ENCODE measurements at regions not wholly inside any gene's neighbourhood (a gene's known extent, or its start where the extent isn't known, plus 50 kb on each side); places are given as distances from the start of the nearest gene placed in this dataset.

DNA sequence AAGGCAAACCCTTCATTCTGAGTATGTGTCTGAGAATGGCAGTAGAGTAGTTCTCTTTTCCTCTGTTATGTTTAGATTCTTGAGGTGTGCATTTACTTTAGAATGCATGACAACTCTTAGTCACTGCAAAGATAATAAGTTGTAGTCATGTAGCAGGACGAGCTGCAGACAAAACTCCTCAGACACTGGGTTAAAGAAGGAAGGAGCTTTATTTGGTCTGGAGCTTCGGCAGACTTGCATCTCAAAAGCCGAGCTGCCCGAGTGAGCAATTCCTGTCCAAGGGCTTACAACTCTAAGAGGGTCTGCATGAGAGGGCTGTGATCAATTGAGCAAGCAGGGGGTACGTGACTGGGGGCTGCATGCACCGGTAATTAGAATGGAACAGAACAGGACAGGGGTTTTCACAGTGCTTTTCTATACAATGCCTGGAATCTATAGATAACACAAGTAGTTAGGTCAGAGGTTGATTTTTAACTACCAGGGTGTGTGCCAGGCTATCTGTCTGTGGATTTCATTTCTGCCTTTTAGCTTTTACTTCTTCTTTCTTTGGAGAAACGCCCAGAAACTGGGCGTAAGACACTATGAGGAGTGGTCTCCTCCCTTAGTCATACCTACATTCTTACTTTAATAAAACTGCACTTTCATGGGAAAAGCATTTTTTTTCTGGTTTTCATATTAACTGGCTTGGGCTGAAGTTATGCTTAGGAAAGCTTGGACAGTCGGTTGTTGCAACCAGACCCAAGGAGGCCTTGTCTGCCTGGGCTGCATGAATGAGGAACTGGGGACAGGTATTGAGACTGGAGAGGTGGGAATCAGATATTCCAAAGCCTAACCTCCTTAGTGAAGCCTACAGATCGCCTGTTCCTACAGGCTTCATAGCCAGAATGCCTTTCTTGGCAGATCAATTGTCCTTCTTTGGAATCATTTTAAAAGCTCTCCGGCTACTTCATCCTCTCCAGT, 115.1 kb downstream of the RHOU start:
- DNase-seq: no peak

DNA sequence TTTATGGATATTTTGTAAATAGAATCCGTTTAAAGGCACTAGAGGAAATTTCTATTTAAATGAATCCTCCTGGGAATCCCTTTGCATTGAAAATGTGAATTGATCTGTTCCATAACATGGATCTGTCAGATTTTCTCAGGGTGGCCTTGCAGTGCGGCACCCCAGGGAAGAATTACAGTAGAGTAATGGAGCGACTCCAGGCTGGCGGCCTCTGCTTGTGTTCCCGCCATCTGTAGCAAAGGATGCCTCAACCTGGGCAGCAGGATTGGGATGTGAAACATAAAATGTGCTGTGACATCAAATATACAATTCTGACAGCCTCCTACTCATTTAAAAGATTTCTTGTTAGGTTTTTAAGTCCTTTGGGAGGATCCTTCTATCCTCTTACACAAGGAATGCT, 115.9 kb downstream of the RHOU start:
- no peak for DNase-seq

GRCh38 chr1:228851618-228852017, 116.3 kb downstream of the RHOU start:
- DNase-seq: no peak

- no peak for DNase-seq
Observed at GRCh38 chr1:228852024-228852423, 116.7 kb downstream of the RHOU start.

DNA sequence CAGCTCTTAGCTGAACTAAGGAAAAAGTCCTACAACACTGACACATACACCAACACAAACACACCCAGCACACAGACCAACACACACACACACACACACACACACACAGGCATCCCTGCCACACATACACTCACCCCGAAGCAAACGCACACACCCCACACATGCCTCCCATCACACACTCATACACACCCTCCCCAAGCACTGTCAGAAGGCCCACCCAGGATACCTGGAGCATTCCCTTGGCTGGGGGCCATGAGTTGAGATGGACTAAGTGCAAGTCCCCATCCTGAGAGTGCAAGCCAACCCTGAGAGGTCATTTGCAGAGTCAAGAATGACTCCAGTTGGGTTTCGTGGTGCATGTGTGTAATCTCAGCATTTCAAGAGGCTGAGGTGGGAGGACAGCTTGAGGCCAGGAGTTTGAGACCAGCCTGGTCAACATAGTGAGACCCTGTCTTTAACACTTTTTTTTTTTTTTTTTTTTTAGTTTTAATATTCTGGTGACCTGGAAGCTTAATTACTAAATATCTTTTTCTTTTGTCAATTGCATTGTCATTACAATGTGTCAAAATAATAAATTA, 117.3 kb downstream of the RHOU start:
- no peak for DNase-seq

DNA sequence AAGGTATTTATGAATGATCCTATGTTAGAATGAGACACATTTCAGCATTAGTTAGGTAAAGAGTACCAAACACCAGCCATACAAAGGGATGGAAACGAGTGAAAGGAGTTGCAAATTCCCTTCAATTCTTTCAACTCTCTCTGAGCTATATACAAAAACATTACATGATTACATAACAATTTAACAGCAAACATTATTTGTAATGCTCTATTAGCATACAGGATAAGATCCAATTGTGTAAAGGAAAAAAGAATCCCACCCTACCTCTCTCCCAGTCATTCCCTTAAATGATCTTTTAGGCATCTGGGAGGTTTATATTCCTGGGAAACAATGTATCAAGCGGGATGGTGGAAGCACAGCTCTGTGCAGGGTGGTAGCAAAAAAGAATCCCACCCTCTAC, 117.9 kb downstream of the RHOU start:
- DNase-seq: no peak

DNA sequence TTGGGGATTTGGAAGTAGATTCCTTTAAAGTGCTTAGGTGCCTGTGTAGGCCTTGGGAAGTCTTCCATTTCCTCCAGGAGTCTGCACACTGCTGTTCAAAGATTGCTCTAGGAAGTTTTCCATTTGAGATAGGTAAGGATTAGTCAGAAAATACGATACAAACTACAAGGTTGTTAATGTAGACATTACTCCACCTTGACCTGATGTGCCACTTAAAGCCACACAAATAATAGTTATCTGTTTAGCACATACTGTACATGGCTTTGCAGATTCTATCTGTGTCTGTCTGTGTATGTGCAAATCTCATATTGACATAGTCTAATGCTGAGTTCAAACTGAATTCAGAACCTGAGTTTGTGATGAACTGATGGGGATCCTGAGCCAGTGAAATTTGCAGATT, 118.4 kb downstream of the RHOU start:
- DNase-seq: no peak

DNA sequence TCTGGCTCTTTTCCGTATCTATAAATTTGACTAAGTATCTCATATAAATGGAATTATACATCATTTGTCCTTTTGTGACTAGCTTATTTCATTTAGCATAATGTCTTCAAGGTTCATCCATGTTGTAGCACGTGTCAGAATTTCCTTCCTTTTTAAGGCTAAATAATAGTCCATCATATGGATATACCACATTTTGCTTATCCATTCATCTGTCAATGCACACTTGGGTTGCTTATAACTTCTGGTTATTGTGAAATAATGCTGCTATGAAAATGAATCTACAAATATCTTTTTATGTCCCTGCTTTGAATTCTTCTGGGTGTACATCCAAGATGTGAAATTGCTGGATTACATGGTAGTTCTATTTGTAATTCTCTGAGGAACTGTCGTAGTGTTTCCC, 119.6 kb downstream of the RHOU start:
- DNase-seq: no peak

DNA sequence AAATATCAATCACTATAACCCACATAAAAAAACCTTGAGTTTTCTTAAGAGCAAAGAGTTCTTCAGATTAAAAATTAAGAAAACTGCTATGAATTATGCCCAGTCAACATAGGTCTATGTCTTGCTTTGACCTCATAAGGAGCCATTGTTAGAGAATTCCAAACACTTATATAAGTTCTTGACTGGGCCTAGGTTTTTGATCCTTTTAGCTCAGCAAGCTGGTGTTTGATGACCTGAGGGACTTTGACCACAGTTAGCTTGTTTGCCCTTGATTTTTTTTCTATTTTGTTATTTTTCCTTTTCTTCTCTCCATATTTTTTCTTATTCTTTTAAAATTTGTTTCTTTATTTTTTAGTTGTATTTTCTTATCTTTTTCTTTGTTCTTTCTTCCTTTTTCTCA, 122.3 kb downstream of the RHOU start:
- DNase-seq: no peak

- DNase-seq: peak; percentile 45
Observed at GRCh38 chr1:228860911-228861831, 125.9 kb downstream of the RHOU start.

- DNase-seq: peak; percentile 35
Observed at GRCh38 chr1:228861832-228862180, 126.5 kb downstream of the RHOU start.

DNA sequence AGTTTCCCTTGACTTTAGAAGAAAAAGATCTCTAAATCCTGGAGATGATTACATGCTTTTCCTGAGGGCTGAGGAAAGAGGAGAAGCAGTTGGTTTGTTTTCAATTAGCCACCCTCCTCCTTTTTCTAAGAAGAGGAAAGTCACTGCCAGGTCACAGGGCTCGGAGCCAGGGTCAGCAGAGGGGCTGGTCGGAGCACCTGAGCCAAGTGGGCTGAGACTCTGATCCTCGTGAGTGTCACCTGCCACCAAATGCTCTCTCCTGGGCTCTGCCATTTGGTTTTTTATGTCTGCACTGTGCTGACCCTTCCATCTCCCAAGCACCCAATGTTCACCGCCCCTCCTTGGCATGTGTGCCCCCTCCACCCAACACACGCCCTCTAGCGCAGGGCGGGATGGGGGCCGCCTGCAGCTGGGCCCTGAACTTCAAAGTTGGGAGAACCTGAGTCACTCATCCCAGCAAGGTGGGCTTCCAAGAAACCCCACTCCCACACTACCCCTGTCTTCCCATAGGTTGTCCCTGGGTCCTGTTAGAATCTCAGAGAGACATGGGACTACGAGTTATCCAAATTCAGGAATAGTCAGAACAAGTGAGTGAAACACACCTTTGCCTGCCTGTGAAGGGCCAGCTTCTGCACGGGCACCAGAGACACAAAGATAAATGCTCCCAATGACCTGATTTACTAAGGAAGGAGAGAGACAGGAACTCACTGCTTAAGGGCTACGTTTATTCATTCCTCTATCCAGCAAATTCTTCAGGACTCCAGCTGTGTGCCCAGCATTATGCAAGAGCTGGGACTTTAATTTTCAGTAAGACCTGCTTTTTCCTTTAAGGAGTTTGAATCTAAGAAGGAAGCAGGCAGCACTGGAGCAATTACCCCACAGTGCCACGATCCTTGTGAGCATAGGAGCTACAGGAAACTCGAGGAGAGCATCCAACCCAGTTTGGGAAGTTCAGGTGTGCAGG, 127.5 kb downstream of the RHOU start:
- DNase-seq: no peak

GRCh38 chr1:228863776-228864175, 128.5 kb downstream of the RHOU start:
- no peak for DNase-seq

GRCh38 chr1:228865627-228866330, 130.5 kb downstream of the RHOU start:
- no peak for DNase-seq

GRCh38 chr1:228866468-228866867, 131.2 kb downstream of the RHOU start:
- DNase-seq: no peak

- DNase-seq: no peak
Observed at GRCh38 chr1:228867108-228867950, 132.1 kb downstream of the RHOU start.

DNA sequence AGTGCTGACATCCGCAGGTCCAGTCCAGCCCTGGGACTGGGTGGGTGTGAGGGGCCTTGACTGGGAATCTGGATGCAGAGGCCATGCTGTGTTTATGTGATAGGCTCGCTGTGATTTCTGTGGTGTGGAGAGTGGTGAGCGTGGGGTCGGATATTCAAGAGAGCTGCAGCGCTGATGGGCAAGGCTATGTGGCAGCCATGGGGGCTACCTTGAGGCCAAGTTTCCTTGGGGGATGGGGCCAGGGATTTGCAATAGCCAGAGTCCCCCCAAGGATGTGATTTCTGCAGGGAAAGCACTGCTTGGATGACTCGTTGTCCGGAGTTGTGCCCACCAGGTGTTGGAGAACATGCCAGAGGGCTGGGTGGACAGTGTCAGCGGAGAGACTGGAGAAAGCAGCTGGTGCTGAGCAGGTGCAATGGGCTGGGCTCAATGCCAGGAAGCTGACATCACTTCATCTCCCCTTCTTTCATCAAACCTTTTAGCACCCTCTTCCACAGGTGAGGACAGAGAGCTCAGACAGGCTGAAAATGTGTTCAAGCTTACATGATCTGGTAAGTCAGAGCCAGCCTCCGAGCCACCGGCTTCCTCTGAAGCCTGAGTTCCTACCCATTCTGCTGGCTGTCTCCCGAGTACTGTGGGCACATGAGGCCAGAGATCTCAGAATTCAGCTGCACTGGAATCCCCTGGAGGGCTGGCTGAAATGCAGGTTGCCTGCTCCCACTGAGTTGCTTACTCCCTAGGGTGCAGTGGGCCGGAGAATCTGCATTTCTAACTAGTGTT, 132.9 kb downstream of the RHOU start:
- DNase-seq: no peak

DNA sequence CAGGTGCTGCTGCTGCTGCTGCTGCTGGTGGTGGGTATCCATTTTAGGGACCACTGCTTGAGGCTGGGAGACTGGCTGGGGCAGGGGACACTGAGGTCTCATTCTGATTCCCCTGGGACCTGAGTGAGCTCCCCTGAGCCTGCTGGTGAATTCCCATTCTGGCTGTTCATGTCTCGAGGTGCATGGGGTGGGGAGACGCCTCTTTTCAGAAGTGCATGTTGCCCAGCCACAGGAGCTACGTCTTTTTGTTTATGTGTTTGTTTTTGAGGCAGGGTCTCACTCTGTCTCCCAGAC, 133.4 kb downstream of the RHOU start:
- DNase-seq: no peak

DNA sequence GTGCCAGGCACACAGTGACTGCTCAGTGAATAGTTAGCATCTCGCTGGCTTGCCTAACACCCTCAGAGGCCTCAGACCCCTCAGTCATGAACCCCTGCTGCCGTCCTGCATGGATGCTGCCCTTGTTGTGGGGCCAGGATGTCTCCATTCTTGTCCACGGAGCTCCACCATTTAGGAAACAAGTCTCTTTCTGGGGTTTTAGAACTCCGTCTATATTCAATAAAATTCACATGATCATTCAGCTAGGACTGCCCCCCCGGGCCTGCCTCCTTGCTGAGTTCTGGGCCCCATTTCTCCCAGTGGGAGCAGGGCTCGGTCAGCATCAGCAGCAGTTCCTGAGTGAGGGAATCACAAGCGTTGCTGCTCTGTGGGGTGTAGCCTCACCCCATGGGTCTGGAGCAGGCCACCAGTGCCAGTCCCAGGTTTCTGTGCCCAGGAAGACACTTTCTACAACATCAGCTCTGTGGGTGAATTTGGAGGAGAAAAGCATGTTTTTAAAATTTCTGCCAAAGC, 134.1 kb downstream of the RHOU start:
- no peak for DNase-seq
